ENCODE measurements at regions not wholly inside any gene's neighbourhood (a gene's known extent, or its start where the extent isn't known, plus 50 kb on each side); places are given as distances from the start of the nearest gene placed in this dataset. TPM values are rescaled to one million over a fixed set of nuclear protein-coding genes. Genes with fewer than 3 reads are reported as not detected.

Small RNA genes in the stretch of these regions (small RNA-seq; reads per million reads assigned to genes)
- gene AC103996.1 (ENCODE audit: low replicate concordance) = not detected
- gene AC112693.2 (ENCODE audit: low replicate concordance) = not detected
